GM19467 (cell line): ENCODE measurements at regions not wholly inside any gene's neighbourhood (a gene's known extent, or its start where the extent isn't known, plus 50 kb on each side); places are given as distances from the start of the nearest gene placed in this dataset.

Source experiments
- ATAC-seq: cut with Tn5 transposase; IDR thresholded peaks from one replicate; pipeline ENCODE4 v1.9.1; 2021; ENCODE audit warnings: mild to moderate bottlenecking, moderate library complexity; ENCODE audit not compliant: unreplicated experiment

DNA sequence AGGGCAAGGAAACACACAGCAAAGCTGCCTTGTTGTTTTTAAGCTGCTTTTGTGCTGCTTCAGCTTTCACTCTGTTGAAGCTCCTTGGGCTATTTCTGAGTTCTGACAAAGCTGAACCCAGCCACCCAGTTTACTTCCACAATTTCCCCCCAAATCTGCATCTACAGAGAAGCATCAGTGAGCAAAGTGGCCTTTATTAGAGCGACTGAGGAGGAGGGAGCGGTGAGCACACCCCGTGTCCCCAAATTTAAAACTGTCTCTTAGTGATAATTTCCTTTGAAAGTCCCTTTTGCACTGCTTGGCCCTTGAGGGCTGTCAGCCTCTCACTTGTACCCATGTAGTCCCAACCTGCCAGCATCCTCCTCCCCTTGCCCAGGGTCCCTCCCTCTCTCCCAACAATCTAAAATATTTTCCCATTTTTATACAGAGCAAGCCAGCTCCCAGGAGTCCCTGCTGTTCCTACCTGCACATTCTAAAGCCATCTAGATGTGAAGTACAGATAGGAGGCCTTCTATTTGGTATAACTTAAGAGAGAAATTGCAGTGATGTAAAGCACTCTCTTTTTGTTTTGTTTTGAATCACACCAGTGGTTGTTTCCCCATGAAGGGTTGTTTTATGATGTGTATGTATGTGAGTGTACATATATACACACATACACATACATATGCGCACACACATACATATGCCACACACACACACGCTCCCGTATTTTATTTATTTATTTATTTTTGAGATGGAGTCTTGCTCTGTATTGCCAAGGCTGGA is 313.5 kb downstream of the TLE4 start:
- ATAC-seq = no peak

- no peak for ATAC-seq
These were observed 312.8 kb downstream of the TLE4 start for GRCh38 chr9:79884546-79884945.

DNA sequence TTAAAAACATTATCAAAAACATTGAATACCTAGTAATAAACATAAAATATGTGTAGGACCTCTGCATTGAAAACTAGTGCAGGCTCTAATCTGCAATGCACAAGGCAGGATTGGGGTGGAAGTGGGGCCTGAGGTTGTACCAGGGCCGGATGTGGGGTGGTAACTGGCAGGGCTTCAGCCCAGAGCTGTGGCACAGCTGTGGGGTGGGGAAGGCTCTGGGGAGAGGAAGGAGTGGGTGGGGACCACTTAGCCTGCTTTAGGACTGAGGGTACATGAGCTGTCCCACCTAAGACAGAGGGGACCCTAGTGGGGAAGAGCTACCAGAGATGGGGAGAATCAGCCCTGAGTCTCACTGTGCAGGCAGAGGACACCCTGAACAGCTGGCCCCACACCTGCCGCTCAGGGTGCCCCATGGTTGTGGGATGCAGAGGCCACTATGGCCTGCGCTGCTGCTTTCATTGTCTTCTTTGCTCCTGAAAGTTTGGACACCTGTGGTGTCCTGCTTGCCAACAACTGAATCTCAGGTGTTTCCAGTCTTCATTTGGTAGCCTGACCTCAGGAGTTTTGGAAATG is 311.4 kb downstream of the TLE4 start:
- peak; percentile 46 for ATAC-seq

GRCh38 chr9:79880626-79881025 is 308.9 kb downstream of the TLE4 start:
- no peak for ATAC-seq

- no peak for ATAC-seq
These were observed 306.3 kb downstream of the TLE4 start for GRCh38 chr9:79877943-79878602.

DNA sequence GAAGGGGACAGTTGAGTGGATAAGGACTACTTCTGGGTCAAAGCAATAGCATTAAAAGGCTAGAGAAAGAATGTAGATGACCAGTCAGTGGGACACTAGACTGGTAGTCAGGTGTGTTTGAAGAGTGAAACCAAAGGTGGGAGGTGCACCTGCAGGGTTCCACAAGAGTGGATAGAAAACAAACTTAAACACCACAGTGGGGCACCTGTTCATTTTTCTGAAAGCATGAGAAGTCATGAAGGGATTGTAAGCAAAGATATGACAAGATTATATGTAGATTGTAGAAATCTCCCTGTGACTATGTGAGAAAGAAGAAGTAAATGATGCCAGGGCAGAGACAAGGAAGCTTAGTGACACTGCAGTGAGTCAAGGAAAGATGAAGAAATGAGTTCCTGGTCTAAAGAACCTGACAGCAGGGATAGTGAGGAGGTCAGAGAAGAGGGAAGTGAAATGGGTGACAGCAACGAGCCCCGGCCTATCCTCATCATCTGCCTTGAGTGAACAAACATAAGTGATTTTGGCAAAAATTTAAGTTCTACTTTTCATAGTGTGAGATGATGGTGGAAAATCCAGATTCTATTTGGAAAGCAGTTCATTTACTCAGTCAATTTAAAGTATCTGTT is 296.9 kb downstream of the TLE4 start:
- ATAC-seq = peak; percentile 52

- ATAC-seq = no peak
These were observed 291.4 kb downstream of the TLE4 start for GRCh38 chr9:79862921-79863890.

- no peak for ATAC-seq
These were observed 286.7 kb downstream of the TLE4 start for GRCh38 chr9:79858508-79858907.

GRCh38 chr9:79857188-79857587 is 285.4 kb downstream of the TLE4 start:
- no peak for ATAC-seq

GRCh38 chr9:79847074-79847473 is 275.3 kb downstream of the TLE4 start:
- ATAC-seq = no peak

GRCh38 chr9:79829566-79830302 is 258.0 kb downstream of the TLE4 start:
- no peak for ATAC-seq

GRCh38 chr9:79824265-79824664 is 252.5 kb downstream of the TLE4 start:
- ATAC-seq = peak; percentile 95

DNA sequence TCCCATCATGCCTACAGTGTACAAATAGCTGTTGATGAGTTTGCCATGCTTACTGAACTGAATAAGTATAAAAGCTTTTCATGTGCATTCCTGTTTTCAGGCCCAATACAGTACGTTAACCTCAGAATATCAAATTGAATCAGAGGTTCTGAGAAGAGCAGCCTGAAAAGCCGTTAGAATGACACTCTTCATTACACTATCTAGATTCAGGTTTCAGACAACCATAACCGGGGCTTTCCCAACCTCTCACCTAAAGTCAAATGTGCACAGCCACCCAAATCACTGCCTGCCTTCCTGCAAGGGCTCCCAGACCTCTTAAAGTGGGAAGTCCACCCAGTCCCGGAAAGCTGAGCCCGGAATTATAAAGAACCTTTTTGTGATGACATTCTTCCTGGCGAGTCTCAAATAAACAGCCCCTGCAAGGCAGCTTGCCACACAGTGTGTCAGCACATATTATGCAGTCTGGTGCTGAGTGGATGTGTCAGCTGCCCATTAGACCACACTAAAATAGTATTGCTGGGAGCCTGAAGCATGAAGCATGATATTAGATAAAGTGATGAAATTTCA is 245.8 kb downstream of the TLE4 start:
- ATAC-seq = peak; percentile 80

GRCh38 chr9:79813258-79813638 is 241.5 kb downstream of the TLE4 start:
- ATAC-seq = no peak

DNA sequence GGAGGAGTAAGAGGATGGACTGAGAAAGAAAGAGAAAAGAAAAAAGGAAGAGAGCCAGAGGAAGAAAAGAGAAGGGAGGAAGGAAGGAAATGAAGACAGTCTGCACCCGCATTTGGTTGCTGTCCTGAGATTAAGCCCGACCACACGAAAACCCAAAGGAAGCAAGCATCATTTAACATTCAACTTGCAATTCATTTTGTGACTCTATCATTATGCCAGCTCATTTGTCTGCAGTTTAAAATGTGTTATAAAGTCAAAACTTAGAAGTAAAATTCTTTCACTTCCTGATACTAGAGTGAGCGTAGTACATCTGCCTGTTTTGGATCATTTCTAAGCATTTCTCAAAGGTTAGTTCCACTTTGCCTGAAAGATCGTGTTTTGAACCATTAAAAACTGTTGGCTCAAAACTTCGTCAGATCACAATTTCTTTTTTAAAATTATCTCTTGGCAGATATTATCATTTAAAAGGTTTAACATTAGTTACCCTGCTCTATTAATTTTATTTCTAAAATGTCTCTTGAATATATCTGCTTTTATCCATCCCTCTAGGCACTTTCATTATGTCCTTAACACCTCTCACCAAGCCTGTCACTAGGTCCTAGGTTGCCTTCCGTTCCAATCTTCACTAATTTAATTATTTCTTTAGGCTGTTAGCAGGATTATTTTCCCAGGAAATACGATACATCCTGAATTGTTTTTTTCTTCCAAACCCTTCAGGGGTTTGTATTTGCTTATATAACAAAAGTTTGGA is 240.9 kb downstream of the TLE4 start:
- peak; percentile 85 for ATAC-seq

- peak; percentile 5 for ATAC-seq
These were observed 240.3 kb downstream of the TLE4 start for GRCh38 chr9:79812099-79812498.

GRCh38 chr9:79809931-79810330 is 238.2 kb downstream of the TLE4 start:
- no peak for ATAC-seq

- no peak for ATAC-seq
These were observed 237.6 kb downstream of the TLE4 start for GRCh38 chr9:79809316-79809876.

- no peak for ATAC-seq
These were observed 236.2 kb downstream of the TLE4 start for GRCh38 chr9:79807971-79808370.
